Tibial nerve (tissue), 3 donors: ENCODE measurements at regions not wholly inside any gene's neighbourhood (a gene's known extent, or its start where the extent isn't known, plus 50 kb on each side); places are given as distances from the start of the nearest gene placed in this dataset.

Experiments
- POLR2A ChIP-seq, 2 donors: fragments of 450-650 bp; IDR thresholded peaks; one replicate each; pipeline ENCODE4 v1.6.1; 2017; ENCODE audit warnings: antibody characterized with exemption in 2 of 2, mild to moderate bottlenecking in 2 of 2, moderate library complexity in 2 of 2
- TF ChIP-seq, protein P1 (sequence below), 5 experiments: fragments of 200-600 bp in 3 of 5; fragments of 450-650 bp in 2 of 5; sonication (generic) in 3 of 5; IDR thresholded peaks; one replicate each; pipeline ENCODE4 v1.5.1; 2016 to 2019; ENCODE audit warnings: antibody characterized with exemption in 5 of 5, mild to moderate bottlenecking in 3 of 5, moderate library complexity in 2 of 5

DNA sequence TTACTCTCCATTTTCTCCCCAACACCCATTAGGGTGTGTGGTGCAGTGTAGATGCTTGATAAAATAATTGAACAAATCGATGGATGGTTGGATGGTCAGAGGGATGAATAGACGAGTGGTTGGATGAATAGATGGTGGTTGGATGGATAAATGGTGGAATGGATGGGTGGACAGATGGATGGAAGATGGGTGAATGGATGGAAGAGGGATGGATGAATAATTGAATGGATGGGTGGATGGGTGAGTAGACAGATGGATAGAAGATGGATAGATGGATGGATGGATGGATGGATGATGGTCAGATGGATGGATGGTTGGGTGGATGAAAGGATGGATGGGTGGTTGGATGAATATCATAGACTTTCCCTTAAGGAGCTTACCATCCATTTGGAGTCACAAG, 95.0 kb upstream of the BOD1 start:
- TF ChIP-seq, protein P1, sequence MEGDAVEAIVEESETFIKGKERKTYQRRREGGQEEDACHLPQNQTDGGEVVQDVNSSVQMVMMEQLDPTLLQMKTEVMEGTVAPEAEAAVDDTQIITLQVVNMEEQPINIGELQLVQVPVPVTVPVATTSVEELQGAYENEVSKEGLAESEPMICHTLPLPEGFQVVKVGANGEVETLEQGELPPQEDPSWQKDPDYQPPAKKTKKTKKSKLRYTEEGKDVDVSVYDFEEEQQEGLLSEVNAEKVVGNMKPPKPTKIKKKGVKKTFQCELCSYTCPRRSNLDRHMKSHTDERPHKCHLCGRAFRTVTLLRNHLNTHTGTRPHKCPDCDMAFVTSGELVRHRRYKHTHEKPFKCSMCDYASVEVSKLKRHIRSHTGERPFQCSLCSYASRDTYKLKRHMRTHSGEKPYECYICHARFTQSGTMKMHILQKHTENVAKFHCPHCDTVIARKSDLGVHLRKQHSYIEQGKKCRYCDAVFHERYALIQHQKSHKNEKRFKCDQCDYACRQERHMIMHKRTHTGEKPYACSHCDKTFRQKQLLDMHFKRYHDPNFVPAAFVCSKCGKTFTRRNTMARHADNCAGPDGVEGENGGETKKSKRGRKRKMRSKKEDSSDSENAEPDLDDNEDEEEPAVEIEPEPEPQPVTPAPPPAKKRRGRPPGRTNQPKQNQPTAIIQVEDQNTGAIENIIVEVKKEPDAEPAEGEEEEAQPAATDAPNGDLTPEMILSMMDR (IDR thresholded peaks at IDR 0.05), result no peak
- no peak for TF ChIP-seq POLR2A (IDR thresholded peaks at IDR 0.05)
